ENCODE measurements at regions not wholly inside any gene's neighbourhood (a gene's known extent, or its start where the extent isn't known, plus 50 kb on each side); places are given as distances from the start of the nearest gene placed in this dataset.

GRCh38 chr7:34539003-34539402, 119.0 kb upstream of the NPSR1 start:
- TF ChIP-seq CTCF (conservative IDR thresholded peaks at IDR 0.05; ENCODE audit: low read depth in 2 of 2) (no peak), POLR2AphosphoS5 (IDR thresholded peaks at IDR 0.05; ENCODE audit: low read depth) (no peak), EZH2 (IDR thresholded peaks at IDR 0.05; ENCODE audit: low read depth, unreplicated experiment) (no peak), REST (IDR thresholded peaks at IDR 0.05; ENCODE audit: unreplicated experiment) (no peak), NANOG (IDR thresholded peaks at IDR 0.05; ENCODE audit: borderline replicate concordance) (no peak), EZH2phosphoT487 (IDR thresholded peaks at IDR 0.05; ENCODE audit: unreplicated experiment) (no peak), JUNB (IDR thresholded peaks at IDR 0.05; ENCODE audit: unreplicated experiment) (no peak), ZNF462 (CRISPR knock-in tag; IDR thresholded peaks at IDR 0.05) (no peak), CREB1 (CRISPR knock-in tag; IDR thresholded peaks at IDR 0.05; ENCODE audit: low read depth) (no peak), STAT1 (IDR thresholded peaks at IDR 0.05; ENCODE audit: unreplicated experiment) (no peak), ETS1 (IDR thresholded peaks at IDR 0.05) (no peak), ZNF331 (CRISPR knock-in tag; IDR thresholded peaks at IDR 0.05; ENCODE audit: low read depth) (no peak), ZNF114 (CRISPR knock-in tag; IDR thresholded peaks at IDR 0.05) (no peak)

Measured in GM23338 (cell line).